PC-9 (cell line): ENCODE measurements at regions not wholly inside any gene's neighbourhood (a gene's known extent, or its start where the extent isn't known, plus 50 kb on each side); places are given as distances from the start of the nearest gene placed in this dataset.

Source experiments
- BruUV-seq: library from RNA; stranded (reverse); fragments of 400-500 nt; replicated peaks from 2 replicates; lab custom pipeline; 2021; lab: Mats Ljungman, UMichigan
- CTCF ChIA-PET: fragments of 300-600 bp; sonication (Branson Sonifier 250); formaldehyde crosslinking; loops from one replicate; lab custom pipeline; 2022; ENCODE audit warnings: antibody characterized with exemption; lab: Charles Lee
- POLR2A ChIA-PET: fragments of 300-600 bp; sonication (Branson Sonifier 250); formaldehyde crosslinking; loops from one replicate; lab custom pipeline; 2022; ENCODE audit warnings: antibody characterized with exemption; ENCODE audit not compliant: unreplicated experiment; lab: Charles Lee
- DNase-seq, 2 experiments: peaks; one replicate each; pipeline versions ENCODE4 v3.0.0 to v3.0.0-alpha.2; 2015 to 2022; ENCODE audit warnings: mixed read lengths in 1 of 2
- H2AFZ ChIP-seq: fragments of 200-600 bp; sonication (generic); 2 replicates; pipeline ENCODE4 v1.8.1; 2017; ENCODE audit warnings: antibody characterized with exemption
- H3F3A ChIP-seq: fragments of 200-600 bp; sonication (generic); 2 replicates; pipeline ENCODE4 v1.8.1; 2017; ENCODE audit warnings: antibody characterized with exemption, mild to moderate bottlenecking, low read depth; ENCODE audit not compliant: insufficient read depth
- H3K27ac ChIP-seq: fragments of 200-600 bp; sonication (generic); 2 replicates; pipeline ENCODE4 v1.6.1; 2016; ENCODE audit warnings: mixed run types
- H3K27me3 ChIP-seq: fragments of 200-600 bp; sonication (generic); 2 replicates; pipeline ENCODE4 v1.6.1; 2016; ENCODE audit warnings: low read depth, mixed run types; ENCODE audit not compliant: insufficient read depth
- H3K36me3 ChIP-seq: fragments of 200-600 bp; sonication (generic); 2 replicates; pipeline ENCODE4 v1.6.1; 2016; ENCODE audit warnings: low read depth, mixed run types
- H3K4me1 ChIP-seq: fragments of 200-600 bp; sonication (generic); replicated peaks from 2 replicates; pipeline ENCODE4 v1.6.1; 2016; ENCODE audit warnings: mixed run types; ENCODE audit not compliant: insufficient read depth
- H3K4me2 ChIP-seq: fragments of 200-600 bp; sonication (generic); 2 replicates; pipeline ENCODE4 v1.6.1; 2017; ENCODE audit warnings: mixed run types
- H3K4me3 ChIP-seq: fragments of 200-600 bp; sonication (generic); 2 replicates; pipeline ENCODE4 v1.6.1; 2016; ENCODE audit warnings: mixed run types
- H3K79me2 ChIP-seq: fragments of 200-600 bp; sonication (generic); 2 replicates; pipeline ENCODE4 v1.6.1; 2017; ENCODE audit warnings: low read depth, mixed run types
- H3K9me2 ChIP-seq: fragments of 200-600 bp; sonication (generic); 2 replicates; pipeline ENCODE4 v1.8.1; 2017; ENCODE audit warnings: mild to moderate bottlenecking; ENCODE audit not compliant: insufficient read depth
- H3K9me3 ChIP-seq: fragments of 200-600 bp; sonication (generic); 2 replicates; pipeline ENCODE4 v1.8.1; 2016; ENCODE audit warnings: low read depth; ENCODE audit not compliant: insufficient read depth
- H4K20me1 ChIP-seq: fragments of 200-600 bp; sonication (generic); 2 replicates; pipeline ENCODE4 v1.8.1; 2017; ENCODE audit not compliant: insufficient read depth
- CTCF ChIP-seq: fragments of 200-600 bp; sonication (generic); conservative IDR thresholded peaks from 2 replicates; pipeline ENCODE4 v1.6.1; 2017; ENCODE audit warnings: mixed run types, antibody characterized with exemption, mild to moderate bottlenecking, moderate library complexity
- EZH2 ChIP-seq: fragments of 200-600 bp; sonication (generic); IDR thresholded peaks from 2 replicates; pipeline ENCODE4 v1.8.0; 2017; ENCODE audit warnings: antibody characterized with exemption, low read depth
- intact Hi-C: fragments of 100-400 bp; cut with micrococcal nuclease; formaldehyde crosslinking; loops from one replicate; pipeline ENCODE4 v1.10.0; 2022; ENCODE audit not compliant: unreplicated experiment

- POLR2A ChIA-PET = no interaction called here
Measured at GRCh38 chr7:21253740-21254687, 173.9 kb upstream of the SP4 start.

GRCh38 chr7:21256310-21256877, 171.5 kb upstream of the SP4 start:
- Histone ChIP-seq H3K4me3 (no peak overlapping the region), H3K9me2 (no peaks in the 10 kb centered on the region), H3K4me1 (no peaks in the 10 kb centered on the region), H3K4me2 (no peak overlapping the region), H2AFZ (no peak overlapping the region), H3K27me3 (no peaks in the 10 kb centered on the region), H3F3A (no peaks in the 10 kb centered on the region), H3K9me3 (no peaks in the 10 kb centered on the region), H3K36me3 (no peaks in the 10 kb centered on the region), H4K20me1 (no peaks in the 10 kb centered on the region), H3K79me2 (no peaks in the 10 kb centered on the region), H3K27ac (no peak overlapping the region)
- no TSS peak for BruUV-seq
- peak in 1 of 2 experiments; percentile 43 for DNase-seq
- intact Hi-C loops = loop anchor here (1.0 to 5.0 kb wide), 3 partner anchors 251 to 746 kb away; no protein-coding TSS in a partner anchor
- CTCF ChIA-PET = no interaction called here
- TF ChIP-seq EZH2 (no peak), CTCF (peak; percentile 92)
- POLR2A ChIA-PET = no interaction called here

More at GRCh38 chr7:21253740-21254687, 173.9 kb upstream of the SP4 start:
- CTCF ChIA-PET = interaction anchor here (0.9 to 1.5 kb wide), 2 partner anchors 513 to 1540 kb away, joined by 3 to 6 read pairs; no protein-coding TSS in a partner anchor
- no peak overlapping the region for H3K4me3 ChIP-seq
- no peaks in the 10 kb centered on the region for H3K27me3 ChIP-seq
- H3K9me2 ChIP-seq = no peaks in the 10 kb centered on the region
- no peaks in the 10 kb centered on the region for H3K9me3 ChIP-seq
- H3K4me2 ChIP-seq = no peak overlapping the region
- H3K79me2 ChIP-seq = no peaks in the 10 kb centered on the region
- no peak overlapping the region for H3K27ac ChIP-seq
- intact Hi-C loops = no loop called here
- H2AFZ ChIP-seq = no peak overlapping the region
- no peaks in the 10 kb centered on the region for H3K4me1 ChIP-seq
- BruUV-seq = no TSS peak
- TF ChIP-seq CTCF = peak; percentile 67
- no peak for TF ChIP-seq EZH2
- no peaks in the 10 kb centered on the region for H3K36me3 ChIP-seq
- H3F3A ChIP-seq = no peaks in the 10 kb centered on the region
- DNase-seq = peak in 1 of 2 experiments; percentile 8
- H4K20me1 ChIP-seq = no peaks in the 10 kb centered on the region

GRCh38 chr7:21260939-21261338, 166.9 kb upstream of the SP4 start:
- no peaks in the 10 kb centered on the region for H3K79me2 ChIP-seq
- no peak overlapping the region for H3K4me3 ChIP-seq
- no peak for DNase-seq
- no peak overlapping the region for H2AFZ ChIP-seq
- no peak overlapping the region for H3K27ac ChIP-seq
- H4K20me1 ChIP-seq = no peaks in the 10 kb centered on the region
- H3F3A ChIP-seq = no peaks in the 10 kb centered on the region
- ChIA-PET CTCF (no interaction called here), POLR2A (no interaction called here)
- H3K4me2 ChIP-seq = no peak overlapping the region
- no TSS peak for BruUV-seq
- intact Hi-C loops = no loop called here
- no peaks in the 10 kb centered on the region for H3K4me1 ChIP-seq
- no peaks in the 10 kb centered on the region for H3K9me3 ChIP-seq
- TF ChIP-seq EZH2 = no peak
- no peak for TF ChIP-seq CTCF
- no peaks in the 10 kb centered on the region for H3K9me2 ChIP-seq
- no peaks in the 10 kb centered on the region for H3K27me3 ChIP-seq
- H3K36me3 ChIP-seq = no peaks in the 10 kb centered on the region
